ENCODE measurements at regions not wholly inside any gene's neighbourhood (a gene's known extent, or its start where the extent isn't known, plus 50 kb on each side); places are given as distances from the start of the nearest gene placed in this dataset.

DNA sequence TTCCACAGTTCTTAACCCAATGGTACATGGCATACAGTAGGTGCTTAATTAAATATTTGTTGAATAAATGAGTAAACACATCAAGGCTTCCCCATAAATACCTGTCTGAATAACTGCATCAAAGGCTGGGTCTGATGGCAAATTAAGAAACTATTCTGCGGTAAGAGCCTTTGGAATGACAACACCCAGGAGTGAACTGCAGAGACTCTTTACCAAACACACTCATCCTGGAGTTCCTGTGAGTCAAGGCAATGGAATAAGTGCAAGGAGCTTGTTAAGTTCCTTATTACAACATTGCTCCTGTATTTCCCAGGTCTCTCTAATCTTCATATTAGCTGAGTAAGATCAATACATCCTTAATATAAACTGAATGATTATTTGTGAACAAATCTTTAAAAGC is 119.9 kb upstream of the STT3B start:
- POLR2A ChIA-PET, result no interaction called here
- no peak overlapping the region for H3K27ac ChIP-seq
- 38% methylated on average over 1 of the region's 1 CpG for WGBS (ENCODE audit: missing lambda C conversion rate)
- H3K4me3 ChIP-seq, result no peak overlapping the region
- CTCF ChIA-PET, result interaction anchor here (1.1 kb wide), 1 partner anchor 136 kb away, joined by 4 read pairs; no protein-coding TSS in a partner anchor
- H3K4me1 ChIP-seq, result no peaks in the 10 kb centered on the region
- H3K4me2 ChIP-seq, result no peak overlapping the region
- no peak for FAIRE-seq
- ATAC-seq, result no peak
- TF ChIP-seq HOXB5 (CRISPR knock-in tag; IDR thresholded peaks at IDR 0.05), result no peak
- TF ChIP-seq GATA3 (IDR thresholded peaks at IDR 0.05; ENCODE audit: borderline replicate concordance), result no peak
- TF ChIP-seq FOXS1 (CRISPR knock-in tag; IDR thresholded peaks at IDR 0.05), result no peak
- no peak for TF ChIP-seq TFCP2L1 (CRISPR knock-in tag; IDR thresholded peaks at IDR 0.05)
- TF ChIP-seq MAZ (IDR thresholded peaks at IDR 0.05; ENCODE audit: borderline replicate concordance, low read depth, low read length), result no peak
- no peak for TF ChIP-seq PHF8 (IDR thresholded peaks at IDR 0.05; ENCODE audit: borderline replicate concordance, low read depth)
- TF ChIP-seq, protein P1, sequence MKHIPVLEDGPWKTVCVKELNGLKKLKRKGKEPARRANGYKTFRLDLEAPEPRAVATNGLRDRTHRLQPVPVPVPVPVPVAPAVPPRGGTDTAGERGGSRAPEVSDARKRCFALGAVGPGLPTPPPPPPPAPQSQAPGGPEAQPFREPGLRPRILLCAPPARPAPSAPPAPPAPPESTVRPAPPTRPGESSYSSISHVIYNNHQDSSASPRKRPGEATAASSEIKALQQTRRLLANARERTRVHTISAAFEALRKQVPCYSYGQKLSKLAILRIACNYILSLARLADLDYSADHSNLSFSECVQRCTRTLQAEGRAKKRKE (CRISPR knock-in tag; IDR thresholded peaks at IDR 0.05; ENCODE audit: low read depth), result no peak
- no peak for TF ChIP-seq JUN (IDR thresholded peaks at IDR 0.05)
- no peak for TF ChIP-seq MAFK (IDR thresholded peaks at IDR 0.05; ENCODE audit: partially characterized antibody)
- no peak for DNase-seq (ENCODE audit: low read depth in 1 of 2, low spot score in 1 of 2)
- H3K9me3 ChIP-seq, result no peaks in the 10 kb centered on the region

DNA sequence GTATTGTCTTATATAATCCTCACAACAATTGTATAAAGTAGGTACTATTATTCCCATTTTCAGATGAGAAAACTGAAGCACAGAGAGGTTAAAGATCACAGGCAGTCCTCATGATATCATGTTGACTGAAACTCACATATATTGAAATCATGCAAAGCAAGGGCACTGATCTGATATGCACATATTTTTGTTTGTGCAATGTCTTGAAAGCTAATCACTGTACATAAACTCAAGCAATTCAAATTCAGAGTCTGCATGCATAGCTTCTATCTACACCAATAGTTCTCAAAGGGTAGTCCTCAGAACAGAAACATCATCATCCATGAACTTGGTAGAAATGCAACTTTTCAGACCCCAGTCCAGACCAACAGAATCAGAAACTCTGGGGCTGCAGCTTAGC is 119.2 kb upstream of the STT3B start:
- no peak for DNase-seq (ENCODE audit: low read depth in 1 of 2, low spot score in 1 of 2)
- TF ChIP-seq SMC3 (IDR thresholded peaks at IDR 0.05) (no peak), CBX2 (IDR thresholded peaks at IDR 0.05; ENCODE audit: borderline replicate concordance, low read depth) (no peak), MAFK (IDR thresholded peaks at IDR 0.05; ENCODE audit: partially characterized antibody) (no peak), CEBPB (IDR thresholded peaks at IDR 0.05) (no peak), ZSCAN20 (CRISPR knock-in tag; IDR thresholded peaks at IDR 0.05) (no peak)
- TF ChIP-seq, protein P2, sequence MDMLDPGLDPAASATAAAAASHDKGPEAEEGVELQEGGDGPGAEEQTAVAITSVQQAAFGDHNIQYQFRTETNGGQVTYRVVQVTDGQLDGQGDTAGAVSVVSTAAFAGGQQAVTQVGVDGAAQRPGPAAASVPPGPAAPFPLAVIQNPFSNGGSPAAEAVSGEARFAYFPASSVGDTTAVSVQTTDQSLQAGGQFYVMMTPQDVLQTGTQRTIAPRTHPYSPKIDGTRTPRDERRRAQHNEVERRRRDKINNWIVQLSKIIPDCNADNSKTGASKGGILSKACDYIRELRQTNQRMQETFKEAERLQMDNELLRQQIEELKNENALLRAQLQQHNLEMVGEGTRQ (IDR thresholded peaks at IDR 0.05), result no peak
- TF ChIP-seq, protein P1 (CRISPR knock-in tag; IDR thresholded peaks at IDR 0.05; ENCODE audit: low read depth), result no peak
- TF ChIP-seq, protein P3, sequence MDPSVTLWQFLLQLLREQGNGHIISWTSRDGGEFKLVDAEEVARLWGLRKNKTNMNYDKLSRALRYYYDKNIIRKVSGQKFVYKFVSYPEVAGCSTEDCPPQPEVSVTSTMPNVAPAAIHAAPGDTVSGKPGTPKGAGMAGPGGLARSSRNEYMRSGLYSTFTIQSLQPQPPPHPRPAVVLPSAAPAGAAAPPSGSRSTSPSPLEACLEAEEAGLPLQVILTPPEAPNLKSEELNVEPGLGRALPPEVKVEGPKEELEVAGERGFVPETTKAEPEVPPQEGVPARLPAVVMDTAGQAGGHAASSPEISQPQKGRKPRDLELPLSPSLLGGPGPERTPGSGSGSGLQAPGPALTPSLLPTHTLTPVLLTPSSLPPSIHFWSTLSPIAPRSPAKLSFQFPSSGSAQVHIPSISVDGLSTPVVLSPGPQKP (IDR thresholded peaks at IDR 0.05; ENCODE audit: low read depth, low read length), result no peak
- TF ChIP-seq, protein P4, sequence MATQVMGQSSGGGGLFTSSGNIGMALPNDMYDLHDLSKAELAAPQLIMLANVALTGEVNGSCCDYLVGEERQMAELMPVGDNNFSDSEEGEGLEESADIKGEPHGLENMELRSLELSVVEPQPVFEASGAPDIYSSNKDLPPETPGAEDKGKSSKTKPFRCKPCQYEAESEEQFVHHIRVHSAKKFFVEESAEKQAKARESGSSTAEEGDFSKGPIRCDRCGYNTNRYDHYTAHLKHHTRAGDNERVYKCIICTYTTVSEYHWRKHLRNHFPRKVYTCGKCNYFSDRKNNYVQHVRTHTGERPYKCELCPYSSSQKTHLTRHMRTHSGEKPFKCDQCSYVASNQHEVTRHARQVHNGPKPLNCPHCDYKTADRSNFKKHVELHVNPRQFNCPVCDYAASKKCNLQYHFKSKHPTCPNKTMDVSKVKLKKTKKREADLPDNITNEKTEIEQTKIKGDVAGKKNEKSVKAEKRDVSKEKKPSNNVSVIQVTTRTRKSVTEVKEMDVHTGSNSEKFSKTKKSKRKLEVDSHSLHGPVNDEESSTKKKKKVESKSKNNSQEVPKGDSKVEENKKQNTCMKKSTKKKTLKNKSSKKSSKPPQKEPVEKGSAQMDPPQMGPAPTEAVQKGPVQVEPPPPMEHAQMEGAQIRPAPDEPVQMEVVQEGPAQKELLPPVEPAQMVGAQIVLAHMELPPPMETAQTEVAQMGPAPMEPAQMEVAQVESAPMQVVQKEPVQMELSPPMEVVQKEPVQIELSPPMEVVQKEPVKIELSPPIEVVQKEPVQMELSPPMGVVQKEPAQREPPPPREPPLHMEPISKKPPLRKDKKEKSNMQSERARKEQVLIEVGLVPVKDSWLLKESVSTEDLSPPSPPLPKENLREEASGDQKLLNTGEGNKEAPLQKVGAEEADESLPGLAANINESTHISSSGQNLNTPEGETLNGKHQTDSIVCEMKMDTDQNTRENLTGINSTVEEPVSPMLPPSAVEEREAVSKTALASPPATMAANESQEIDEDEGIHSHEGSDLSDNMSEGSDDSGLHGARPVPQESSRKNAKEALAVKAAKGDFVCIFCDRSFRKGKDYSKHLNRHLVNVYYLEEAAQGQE (IDR thresholded peaks at IDR 0.05), result no peak
- POLR2A ChIA-PET, result no interaction called here
- no peak for FAIRE-seq
- CTCF ChIA-PET, result interaction anchor here (1.4 to 1.5 kb wide), 2 partner anchors 9 to 47 kb away, joined by 3 to 5 read pairs; no protein-coding TSS in a partner anchor
- Histone ChIP-seq H3K4me3 (no peak overlapping the region), H3K9me3 (no peaks in the 10 kb centered on the region), H3K4me2 (no peak overlapping the region), H3K4me1 (no peaks in the 10 kb centered on the region), H3K27ac (no peak overlapping the region)
- ATAC-seq, result no peak

DNA sequence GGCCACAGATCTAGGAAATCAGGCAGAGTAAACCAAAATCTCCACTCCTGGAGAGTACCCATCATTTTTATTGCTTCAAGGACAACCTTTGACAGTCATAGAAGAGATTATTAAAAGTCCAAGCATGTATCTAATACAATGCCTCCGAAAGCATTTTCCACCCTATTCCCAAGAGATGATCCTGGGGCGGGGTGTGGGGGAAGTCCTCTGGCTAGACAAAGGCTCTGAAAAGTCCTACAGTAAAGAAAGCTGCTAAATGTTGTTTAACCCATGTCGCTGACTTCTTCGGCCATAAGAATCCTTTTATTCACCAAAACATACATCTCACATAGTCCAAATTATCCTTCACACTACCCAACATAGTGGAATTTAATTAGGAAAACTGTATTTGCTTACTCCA is 115.7 kb upstream of the STT3B start:
- no peak for FAIRE-seq
- WGBS (ENCODE audit: missing lambda C conversion rate), result 60% methylated on average over 4 of the region's 4 CpGs
- TF ChIP-seq, protein P5, sequence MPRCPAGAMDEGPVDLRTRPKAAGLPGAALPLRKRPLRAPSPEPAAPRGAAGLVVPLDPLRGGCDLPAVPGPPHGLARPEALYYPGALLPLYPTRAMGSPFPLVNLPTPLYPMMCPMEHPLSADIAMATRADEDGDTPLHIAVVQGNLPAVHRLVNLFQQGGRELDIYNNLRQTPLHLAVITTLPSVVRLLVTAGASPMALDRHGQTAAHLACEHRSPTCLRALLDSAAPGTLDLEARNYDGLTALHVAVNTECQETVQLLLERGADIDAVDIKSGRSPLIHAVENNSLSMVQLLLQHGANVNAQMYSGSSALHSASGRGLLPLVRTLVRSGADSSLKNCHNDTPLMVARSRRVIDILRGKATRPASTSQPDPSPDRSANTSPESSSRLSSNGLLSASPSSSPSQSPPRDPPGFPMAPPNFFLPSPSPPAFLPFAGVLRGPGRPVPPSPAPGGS (IDR thresholded peaks at IDR 0.05), result no peak
- no peak for TF ChIP-seq ZC3H11A (IDR thresholded peaks at IDR 0.05)
- TF ChIP-seq ZNF302 (CRISPR knock-in tag; IDR thresholded peaks at IDR 0.05), result no peak
- no peak for TF ChIP-seq MAFK (IDR thresholded peaks at IDR 0.05; ENCODE audit: partially characterized antibody)
- no peak for TF ChIP-seq CHD2 (IDR thresholded peaks at IDR 0.05; ENCODE audit: low read length, partially characterized antibody)
- TF ChIP-seq EP300 (IDR thresholded peaks at IDR 0.05), result no peak
- no peak for TF ChIP-seq EHF (CRISPR knock-in tag; IDR thresholded peaks at IDR 0.05)
- TF ChIP-seq POLR2AphosphoS2 (conservative IDR thresholded peaks at IDR 0.05; ENCODE audit: low read length), result no peak

More for the DNA sequence above, 115.7 kb upstream of the STT3B start:
- DNase-seq (ENCODE audit: low read depth in 1 of 2, low spot score in 1 of 2) (no peak), ATAC-seq (no peak)
- no peaks in the 10 kb centered on the region for H3K9me3 ChIP-seq
- CTCF ChIA-PET, result no interaction called here
- H3K27ac ChIP-seq, result no peak overlapping the region
- POLR2A ChIA-PET, result no interaction called here
- no peak overlapping the region for H3K4me3 ChIP-seq
- no peak overlapping the region for H3K4me2 ChIP-seq
- H3K4me1 ChIP-seq, result no peaks in the 10 kb centered on the region

Measured in A549 (cell line).